Effector CD8-positive, alpha-beta T cell (primary cell): ENCODE measurements at regions not wholly inside any gene's neighbourhood (a gene's known extent, or its start where the extent isn't known, plus 50 kb on each side); places are given as distances from the start of the nearest gene placed in this dataset.
"Not testable (repeated sequence)": the region's sequence is repeated elsewhere in the genome, so short reads cannot be mapped to it uniquely, and the experiment has no call there.

Experiments
- DNase-seq: peaks from one replicate; lab custom pipeline; 2025; lab: John Stamatoyannopoulos, UW

GRCh38 chr2:180604077-180604476 is 376.3 kb upstream of the UBE2E3 start:
- DNase-seq: no peak

DNA sequence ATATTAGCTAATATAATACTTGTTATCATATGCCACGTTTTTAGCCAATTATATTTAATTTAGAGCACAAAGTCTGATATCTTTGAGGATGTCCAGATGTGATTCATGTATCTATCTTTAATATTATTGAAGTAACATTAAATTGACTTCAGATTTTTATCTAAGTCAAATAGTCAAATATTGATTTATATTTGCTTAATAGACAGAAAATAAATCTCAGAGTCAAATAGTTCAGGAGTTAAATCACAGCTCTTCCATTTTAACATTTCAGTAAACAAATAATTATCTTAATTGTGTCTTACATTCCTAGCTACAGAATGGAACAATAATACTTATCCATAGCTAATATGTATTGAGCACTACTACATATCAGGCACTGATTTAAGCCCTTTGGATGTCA is 379.4 kb upstream of the UBE2E3 start:
- no peak for DNase-seq

DNA sequence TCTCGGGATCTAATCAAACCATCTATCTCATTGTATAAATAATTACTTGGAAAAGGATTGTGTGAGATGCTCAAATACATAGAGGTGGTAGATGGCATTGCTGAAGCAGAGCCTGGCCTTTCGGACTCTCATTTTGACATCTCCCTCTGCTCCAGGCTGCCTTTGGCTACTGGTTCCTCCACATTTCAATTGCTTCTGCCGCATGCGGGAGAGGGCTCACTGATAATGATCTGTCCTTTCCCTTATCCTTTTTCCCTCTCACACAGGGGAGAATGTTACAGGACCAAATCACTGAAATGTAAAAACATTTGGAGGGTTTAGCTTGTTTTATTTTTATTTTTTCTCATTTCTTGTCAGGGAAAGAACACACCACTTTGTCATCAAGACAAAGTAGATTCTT is 380.6 kb upstream of the UBE2E3 start:
- DNase-seq: no peak

- no peak for DNase-seq
Observed at GRCh38 chr2:180597179-180597578, 383.2 kb upstream of the UBE2E3 start.

- DNase-seq: no peak
Observed at GRCh38 chr2:180596453-180596852, 384.0 kb upstream of the UBE2E3 start.

DNA sequence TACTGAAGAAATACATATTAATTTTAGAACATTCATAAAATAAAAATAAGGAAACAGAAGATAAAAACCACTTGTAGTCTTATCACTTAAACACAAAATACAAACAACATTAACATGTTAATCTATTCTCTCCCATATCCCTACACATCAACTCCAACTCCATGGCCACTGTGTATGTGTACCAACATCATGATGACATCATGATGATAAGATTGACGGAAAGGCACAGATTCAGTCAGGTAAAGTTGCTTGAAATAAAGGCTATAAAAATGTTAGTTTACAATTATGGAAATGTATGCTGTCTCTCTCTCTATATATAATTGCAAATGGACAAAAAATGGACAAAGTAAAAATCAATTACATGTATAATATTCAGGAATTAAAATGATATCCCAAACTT is 388.5 kb upstream of the UBE2E3 start:
- DNase-seq: no peak

DNA sequence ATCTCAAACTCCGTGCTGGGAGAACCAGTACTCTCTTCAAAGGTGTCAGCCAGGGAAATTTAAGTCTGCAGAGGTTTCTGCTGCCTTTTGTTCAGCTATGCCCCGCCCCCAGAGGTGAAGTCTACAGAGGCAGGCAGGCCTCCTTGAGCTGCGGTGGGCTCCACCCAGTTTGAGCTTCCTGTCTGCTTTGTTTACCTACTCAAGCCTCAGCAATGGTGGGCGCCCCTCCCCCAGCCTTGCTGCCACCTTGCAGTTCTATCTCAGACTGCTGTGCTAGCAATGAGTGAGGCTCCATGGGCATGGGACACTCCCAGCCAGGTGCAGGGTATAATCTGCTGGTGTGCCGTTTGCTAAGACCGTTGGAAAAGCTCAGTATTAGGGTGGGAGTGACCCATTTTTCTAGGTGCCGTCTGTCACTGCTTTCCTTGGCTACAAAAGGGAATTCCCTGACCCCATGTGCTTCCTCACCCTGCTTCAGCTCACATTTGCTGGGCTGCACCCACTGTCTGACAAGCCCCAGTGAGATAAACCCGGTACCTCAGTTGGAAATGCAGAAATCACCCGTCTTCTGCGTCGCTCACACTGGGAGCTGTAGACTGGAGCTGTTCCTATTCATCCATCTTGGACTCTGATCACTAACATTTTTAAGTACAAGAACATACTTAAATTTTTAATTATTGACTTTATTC is 389.2 kb upstream of the UBE2E3 start:
- DNase-seq: not testable (repeated sequence)

DNA sequence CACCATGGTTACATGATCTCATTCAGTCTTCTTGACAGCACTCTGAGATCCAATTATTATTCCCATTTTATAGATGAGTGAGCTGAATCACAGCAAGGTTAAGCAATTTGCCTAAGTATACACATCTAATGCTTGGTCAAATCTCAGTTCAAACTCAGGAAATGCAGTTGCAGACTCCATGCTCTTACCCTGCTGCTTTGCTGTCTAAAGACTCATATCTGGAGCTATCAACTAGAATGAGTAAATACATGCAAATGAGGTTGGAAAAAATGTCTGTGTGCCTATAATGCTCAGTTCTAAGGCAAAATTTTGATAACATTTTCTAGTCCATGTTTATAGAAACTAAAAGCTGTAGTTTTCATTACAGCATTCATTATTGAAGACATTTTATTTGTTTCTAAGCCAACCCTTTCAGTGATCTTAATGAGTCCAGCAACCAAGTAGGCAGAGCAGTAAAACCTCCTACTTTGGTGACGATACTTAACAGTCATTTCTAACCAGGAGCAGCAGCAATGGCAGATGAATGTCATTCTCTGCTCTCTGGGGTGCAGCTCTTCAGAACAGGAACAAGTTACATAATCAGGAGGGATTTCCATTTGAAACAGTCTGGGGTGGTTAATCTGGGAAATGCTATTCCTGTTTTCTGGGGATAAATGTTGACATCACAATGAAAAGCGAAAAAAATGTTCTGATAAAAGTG is 396.8 kb upstream of the UBE2E3 start:
- DNase-seq: no peak

- no peak for DNase-seq
Observed at GRCh38 chr2:180579388-180579787, 401.0 kb upstream of the UBE2E3 start.

DNA sequence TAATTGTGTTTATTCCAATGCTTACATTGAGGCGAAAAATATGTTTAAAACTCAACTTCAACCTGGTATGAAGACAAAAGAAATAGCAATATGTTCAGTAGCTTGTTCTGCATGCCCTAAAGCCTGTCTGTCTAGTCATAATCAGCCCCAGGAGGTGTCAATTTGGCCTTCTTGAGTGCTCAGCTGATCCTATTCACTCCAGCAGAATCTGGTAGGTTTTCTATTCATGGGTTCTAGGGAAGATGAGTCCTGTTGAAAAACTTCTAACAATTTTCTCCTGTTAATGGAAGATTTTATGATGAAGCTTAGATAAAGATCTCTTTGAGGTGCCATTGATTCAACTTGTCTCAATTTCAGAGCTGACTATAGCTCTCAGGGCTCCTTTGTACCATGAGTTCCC is 402.0 kb upstream of the UBE2E3 start:
- DNase-seq: no peak

- DNase-seq: no peak
Observed at GRCh38 chr2:180577567-180577966, 402.8 kb upstream of the UBE2E3 start.

DNA sequence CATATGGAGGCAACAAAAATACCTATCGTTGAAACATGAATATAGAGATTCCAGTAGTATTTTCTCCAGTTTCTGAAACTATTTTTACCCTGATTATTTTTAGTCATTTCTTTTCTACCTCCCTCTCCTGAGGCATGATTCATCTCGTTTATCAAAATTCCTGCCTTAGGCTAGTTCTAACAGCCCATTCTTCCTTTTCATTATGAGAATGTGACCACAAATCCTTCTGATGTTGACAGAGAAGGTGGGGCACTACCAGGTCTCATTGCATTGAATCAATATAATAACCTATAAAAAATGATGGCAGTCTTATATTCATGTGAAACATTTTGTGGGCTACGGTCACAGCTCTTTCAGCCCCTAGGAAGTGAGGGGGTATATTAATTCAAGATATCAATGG is 406.5 kb upstream of the UBE2E3 start:
- DNase-seq: no peak

DNA sequence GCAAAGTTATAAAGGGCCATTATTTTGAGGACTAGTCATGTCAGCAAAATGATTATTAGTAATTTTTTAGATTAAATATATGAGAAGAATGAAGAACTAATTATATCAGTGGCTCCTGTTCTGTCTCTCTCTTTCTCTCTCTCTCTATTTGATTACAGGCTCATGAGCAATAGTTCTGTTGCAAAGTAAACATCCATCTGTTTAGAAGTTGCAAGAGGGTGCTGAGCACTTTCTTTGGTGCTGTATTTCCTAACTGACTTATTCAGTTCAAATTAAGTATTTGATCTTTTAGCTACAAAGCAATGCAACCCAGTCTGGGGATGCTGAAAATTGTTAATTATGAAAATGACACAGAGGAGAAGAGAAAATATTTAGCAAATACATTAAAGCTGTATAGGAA is 408.1 kb upstream of the UBE2E3 start:
- DNase-seq: no peak

GRCh38 chr2:180571559-180571958 is 408.8 kb upstream of the UBE2E3 start:
- DNase-seq: no peak

- no peak for DNase-seq
Observed at GRCh38 chr2:180570864-180571263, 409.5 kb upstream of the UBE2E3 start.

- no peak for DNase-seq
Observed at GRCh38 chr2:180564051-180564450, 416.4 kb upstream of the UBE2E3 start.

DNA sequence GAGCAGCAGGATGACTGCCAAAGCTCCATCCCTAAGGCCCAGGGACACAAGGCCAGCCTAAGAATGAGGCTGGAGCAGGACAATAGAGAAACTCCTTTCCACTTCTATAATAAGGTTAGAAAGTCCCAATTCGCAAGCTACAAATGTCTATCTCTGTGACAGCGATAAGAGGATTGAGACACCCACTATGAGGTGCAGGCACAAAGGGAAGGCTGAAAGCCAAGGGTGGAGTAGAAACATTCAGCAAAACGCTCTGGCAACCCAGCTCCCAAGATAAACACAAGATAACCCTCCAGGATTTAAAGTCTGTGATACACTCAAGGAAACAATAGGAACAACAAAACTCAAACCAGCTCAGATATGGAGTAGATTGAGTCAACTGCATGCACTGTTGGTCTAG is 418.0 kb upstream of the UBE2E3 start:
- DNase-seq: no peak

GRCh38 chr2:180559771-180560170 is 420.6 kb upstream of the UBE2E3 start:
- no peak for DNase-seq

- DNase-seq: no peak
Observed at GRCh38 chr2:180559038-180559437, 421.4 kb upstream of the UBE2E3 start.

DNA sequence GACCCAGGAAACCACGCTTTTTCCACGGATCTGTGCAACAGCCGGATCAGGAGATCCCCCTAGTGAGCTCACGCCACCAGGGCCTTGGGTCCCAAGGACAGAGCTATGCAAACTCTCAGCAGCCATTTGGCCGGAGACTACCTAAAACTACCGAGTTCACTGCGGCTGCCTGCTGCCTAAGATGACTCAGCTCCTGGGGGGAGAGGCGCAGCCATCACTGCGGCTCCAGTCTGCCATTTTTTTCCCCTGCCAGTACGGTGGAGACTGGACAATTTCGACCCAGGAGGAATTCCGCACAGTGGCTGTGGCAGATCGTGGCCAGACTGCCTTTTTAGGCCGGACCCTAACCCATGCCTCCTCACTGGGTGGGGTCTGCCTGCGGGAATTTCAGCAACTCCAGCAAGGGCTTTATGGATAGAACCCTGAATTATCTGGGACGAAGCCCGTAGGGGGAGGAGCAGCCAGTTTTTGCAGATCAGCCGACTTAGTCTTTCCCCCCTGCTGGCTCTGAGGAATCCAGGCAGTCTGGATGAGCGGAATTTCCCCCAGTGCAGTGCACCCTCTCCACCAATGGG is 424.9 kb upstream of the UBE2E3 start:
- no peak for DNase-seq

DNA sequence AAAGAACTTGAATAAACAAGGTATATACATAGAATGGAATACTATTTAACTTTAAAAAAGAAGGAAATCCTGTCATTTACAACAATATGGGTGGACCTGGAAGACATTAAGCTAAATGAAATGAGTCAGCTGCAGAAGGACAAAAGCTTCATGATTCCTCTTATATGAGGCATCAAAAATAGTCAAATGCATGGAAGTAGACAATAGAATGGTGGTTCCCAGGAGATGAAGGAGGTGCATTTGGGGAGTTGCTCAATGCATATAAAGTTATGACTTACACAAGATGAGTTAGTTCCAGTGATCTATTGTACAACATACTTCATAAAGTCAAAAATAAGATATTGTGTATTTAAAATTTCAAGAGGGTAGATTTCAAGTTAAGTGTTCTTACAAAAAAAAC is 426.1 kb upstream of the UBE2E3 start:
- no peak for DNase-seq

- DNase-seq: no peak
Observed at GRCh38 chr2:180553094-180553715, 427.2 kb upstream of the UBE2E3 start.

DNA sequence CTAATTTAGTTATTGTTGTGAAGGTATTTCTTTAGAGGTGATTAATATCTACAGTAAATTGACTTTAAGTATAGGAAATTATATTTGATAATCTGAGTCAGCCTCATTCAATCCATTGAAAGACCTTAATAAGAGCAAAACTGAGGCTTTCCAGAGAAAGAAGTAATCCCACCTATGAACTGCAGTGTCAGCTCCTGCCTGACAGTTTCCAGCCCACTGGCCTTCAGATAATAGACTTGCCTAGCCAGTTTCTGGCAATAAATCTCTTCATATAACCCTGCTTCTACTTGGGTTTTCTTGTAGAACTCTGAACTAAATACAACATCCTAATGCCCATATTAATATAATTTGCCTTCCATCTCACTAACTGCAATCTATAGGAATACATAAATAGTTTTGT is 437.9 kb upstream of the UBE2E3 start:
- DNase-seq: no peak
